Stimulated activated naive CD4-positive, alpha-beta T cell (primary cell): ENCODE measurements at regions not wholly inside any gene's neighbourhood (a gene's known extent, or its start where the extent isn't known, plus 50 kb on each side); places are given as distances from the start of the nearest gene placed in this dataset.
"Not testable (repeated sequence)": the region's sequence is repeated elsewhere in the genome, so short reads cannot be mapped to it uniquely, and the experiment has no call there.

Source experiments
- DNase-seq, 6 experiments: peaks; one replicate each; lab custom pipeline; 2025; lab: John Stamatoyannopoulos, UW

GRCh38 chr6:165847407-165848085 lies 184.5 kb upstream of the PDE10A start:
- DNase-seq: no peak

- DNase-seq: no peak
Observed at GRCh38 chr6:165846123-165846966, 183.3 kb upstream of the PDE10A start.

- DNase-seq: no peak
Observed at GRCh38 chr6:165845493-165845892, 182.5 kb upstream of the PDE10A start.

GRCh38 chr6:165844801-165845364 lies 181.8 kb upstream of the PDE10A start:
- DNase-seq: no peak

GRCh38 chr6:165844232-165844631 lies 181.2 kb upstream of the PDE10A start:
- no peak for DNase-seq

- no peak for DNase-seq
Observed at GRCh38 chr6:165843568-165844113, 180.6 kb upstream of the PDE10A start.

- no peak for DNase-seq
Observed at GRCh38 chr6:165843121-165843520, 180.1 kb upstream of the PDE10A start.

- no peak for DNase-seq
Observed at GRCh38 chr6:165842281-165842936, 179.4 kb upstream of the PDE10A start.

GRCh38 chr6:165841153-165841558 lies 178.1 kb upstream of the PDE10A start:
- no peak for DNase-seq

- no peak for DNase-seq
Observed at GRCh38 chr6:165837948-165838745, 175.1 kb upstream of the PDE10A start.

GRCh38 chr6:165836648-165837047 lies 173.6 kb upstream of the PDE10A start:
- not testable (repeated sequence) for DNase-seq

GRCh38 chr6:165835410-165835851 lies 172.4 kb upstream of the PDE10A start:
- DNase-seq: no peak

GRCh38 chr6:165834613-165835259 lies 171.7 kb upstream of the PDE10A start:
- no peak for DNase-seq

GRCh38 chr6:165833355-165833754 lies 170.3 kb upstream of the PDE10A start:
- DNase-seq: no peak

- no peak for DNase-seq
Observed at GRCh38 chr6:165831812-165832510, 168.9 kb upstream of the PDE10A start.

GRCh38 chr6:165830761-165831160 lies 167.7 kb upstream of the PDE10A start:
- no peak for DNase-seq

GRCh38 chr6:165829376-165829775 lies 166.3 kb upstream of the PDE10A start:
- no peak for DNase-seq

GRCh38 chr6:165827190-165827518 lies 164.1 kb upstream of the PDE10A start:
- no peak for DNase-seq

GRCh38 chr6:165826487-165827189 lies 163.6 kb upstream of the PDE10A start:
- no peak for DNase-seq
